Glutamatergic neuron (in vitro differentiated cells): ENCODE measurements at regions not wholly inside any gene's neighbourhood (a gene's known extent, or its start where the extent isn't known, plus 50 kb on each side); places are given as distances from the start of the nearest gene placed in this dataset.

Experiments
- DNase-seq: peaks from one replicate; pipeline ENCODE4 v3.0.0; 2022
- H3K27ac Mint-ChIP-seq: one replicate; pipeline ENCODE4 v1.8.0; 2020; ENCODE audit warnings: mild to moderate bottlenecking, mixed read lengths, inconsistent platforms; ENCODE audit not compliant: unreplicated experiment
- H3K27me3 Mint-ChIP-seq: one replicate; pipeline ENCODE4 v1.8.0; 2020; ENCODE audit warnings: mild to moderate bottlenecking, moderate library complexity, mixed read lengths, inconsistent platforms; ENCODE audit not compliant: unreplicated experiment
- H3K36me3 Mint-ChIP-seq: one replicate; pipeline ENCODE4 v1.8.0; 2020; ENCODE audit warnings: mild to moderate bottlenecking, mixed read lengths, inconsistent platforms; ENCODE audit not compliant: unreplicated experiment
- H3K4me1 Mint-ChIP-seq: one replicate; pipeline ENCODE4 v1.8.0; 2020; ENCODE audit warnings: mild to moderate bottlenecking, low read depth, mixed read lengths, inconsistent platforms; ENCODE audit not compliant: unreplicated experiment
- H3K4me3 Mint-ChIP-seq: one replicate; pipeline ENCODE4 v1.8.0; 2020; ENCODE audit warnings: mild to moderate bottlenecking, mixed read lengths, inconsistent platforms; ENCODE audit not compliant: unreplicated experiment
- H3K9me3 Mint-ChIP-seq: one replicate; pipeline ENCODE4 v1.8.0; 2020; ENCODE audit warnings: mild to moderate bottlenecking, moderate library complexity, mixed read lengths, inconsistent platforms; ENCODE audit not compliant: unreplicated experiment
- CTCF ChIP-seq: fragments of 200-600 bp; sonication (generic); IDR thresholded peaks from one replicate; pipeline ENCODE4 v1.5.0; 2021; ENCODE audit not compliant: partially characterized antibody, unreplicated experiment

GRCh38 chr10:34033078-34033477 is 698.6 kb upstream of the NRP1 start:
- no peak for DNase-seq
- H3K27ac Mint-ChIP-seq = no peak overlapping the region
- no peaks in the 10 kb centered on the region for H3K36me3 Mint-ChIP-seq
- no peaks in the 10 kb centered on the region for H3K27me3 Mint-ChIP-seq
- peaks cover 3% of the 10 kb centered on the region for H3K9me3 Mint-ChIP-seq
- no peak for TF ChIP-seq CTCF
- H3K4me3 Mint-ChIP-seq = no peak overlapping the region
- no peaks in the 10 kb centered on the region for H3K4me1 Mint-ChIP-seq

- DNase-seq = no peak
- no peak overlapping the region for H3K4me3 Mint-ChIP-seq
- no peak overlapping the region for H3K27ac Mint-ChIP-seq
- no peak for TF ChIP-seq CTCF
- no peaks in the 10 kb centered on the region for H3K36me3 Mint-ChIP-seq
- H3K27me3 Mint-ChIP-seq = no peaks in the 10 kb centered on the region
- no peaks in the 10 kb centered on the region for H3K4me1 Mint-ChIP-seq
- peaks cover 3% of the 10 kb centered on the region for H3K9me3 Mint-ChIP-seq
Observed at GRCh38 chr10:34032564-34032963, 698.1 kb upstream of the NRP1 start.

DNA sequence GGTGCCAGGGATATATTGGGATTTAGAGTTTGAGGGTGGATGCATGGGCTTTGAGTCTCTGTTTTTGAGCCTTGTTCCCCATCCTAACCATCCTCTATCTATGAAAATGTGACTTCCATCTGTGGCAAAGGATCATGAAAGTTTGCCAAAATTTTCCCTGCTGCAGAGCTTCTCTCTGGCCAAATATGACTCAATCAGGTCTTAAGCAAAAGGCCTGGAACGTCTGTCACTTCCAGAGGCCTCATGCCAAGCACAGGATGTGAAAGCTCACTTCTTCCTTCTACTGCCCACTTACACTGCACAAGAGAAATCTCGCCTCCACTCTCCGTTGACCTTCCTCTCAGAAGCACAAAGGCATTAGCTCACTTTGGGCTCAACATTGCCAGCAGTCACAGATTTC is 696.9 kb upstream of the NRP1 start:
- DNase-seq = no peak
- Mint-ChIP-seq H3K9me3 (peaks cover 3% of the 10 kb centered on the region), H3K27me3 (no peaks in the 10 kb centered on the region), H3K4me3 (no peak overlapping the region), H3K36me3 (no peaks in the 10 kb centered on the region), H3K27ac (no peak overlapping the region), H3K4me1 (no peaks in the 10 kb centered on the region)
- no peak for TF ChIP-seq CTCF

- peaks cover 3% of the 10 kb centered on the region for H3K9me3 Mint-ChIP-seq
- H3K27ac Mint-ChIP-seq = no peak overlapping the region
- H3K4me1 Mint-ChIP-seq = no peaks in the 10 kb centered on the region
- H3K27me3 Mint-ChIP-seq = no peaks in the 10 kb centered on the region
- no peaks in the 10 kb centered on the region for H3K36me3 Mint-ChIP-seq
- DNase-seq = no peak
- H3K4me3 Mint-ChIP-seq = no peak overlapping the region
- no peak for TF ChIP-seq CTCF
Observed at GRCh38 chr10:34029455-34029854, 695.0 kb upstream of the NRP1 start.

DNA sequence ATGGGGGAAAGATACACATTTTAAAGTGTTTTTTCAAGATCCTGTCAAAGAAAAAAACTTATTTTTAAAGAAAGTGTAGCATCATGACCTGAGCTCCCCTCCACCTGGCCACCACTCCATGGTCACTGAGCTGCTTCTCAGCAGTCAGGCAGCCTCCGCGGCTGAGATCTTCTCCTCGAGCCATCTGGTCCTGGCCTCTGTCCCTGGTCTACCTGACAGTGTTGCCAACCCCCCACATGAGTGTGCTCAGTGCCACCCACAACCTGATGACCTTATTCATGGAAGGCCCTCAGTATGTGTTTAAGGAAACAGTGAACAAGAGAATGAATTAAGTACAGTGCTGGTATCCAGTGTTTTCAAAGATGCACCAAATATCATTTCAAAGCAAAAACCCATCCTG is 694.5 kb upstream of the NRP1 start:
- no peak overlapping the region for H3K27ac Mint-ChIP-seq
- H3K4me3 Mint-ChIP-seq = no peak overlapping the region
- no peak for DNase-seq
- TF ChIP-seq CTCF = no peak
- no peaks in the 10 kb centered on the region for H3K27me3 Mint-ChIP-seq
- H3K36me3 Mint-ChIP-seq = no peaks in the 10 kb centered on the region
- no peaks in the 10 kb centered on the region for H3K4me1 Mint-ChIP-seq
- H3K9me3 Mint-ChIP-seq = peaks cover 3% of the 10 kb centered on the region
